ENCODE measurements at regions not wholly inside any gene's neighbourhood (a gene's known extent, or its start where the extent isn't known, plus 50 kb on each side); places are given as distances from the start of the nearest gene placed in this dataset.
"Not testable (repeated sequence)": the region's sequence is repeated elsewhere in the genome, so short reads cannot be mapped to it uniquely, and the experiment has no call there.

- DNase-seq: no peak
These were observed 195.4 kb upstream of the MAMLD1 start for GRCh38 chrX:150167482-150168324.

- DNase-seq: no peak
These were observed 181.0 kb upstream of the MAMLD1 start for GRCh38 chrX:150182161-150182560.

GRCh38 chrX:150184491-150184890 lies 178.6 kb upstream of the MAMLD1 start:
- DNase-seq: no peak

GRCh38 chrX:150185766-150186165 lies 177.4 kb upstream of the MAMLD1 start:
- no peak for DNase-seq

GRCh38 chrX:150192816-150193215 lies 170.3 kb upstream of the MAMLD1 start:
- no peak for DNase-seq

GRCh38 chrX:150196285-150196684 lies 166.8 kb upstream of the MAMLD1 start:
- DNase-seq: no peak

- no peak for DNase-seq
These were observed 165.7 kb upstream of the MAMLD1 start for GRCh38 chrX:150197388-150197787.

- DNase-seq: no peak
These were observed 164.3 kb upstream of the MAMLD1 start for GRCh38 chrX:150198776-150199175.

GRCh38 chrX:150199181-150199580 lies 163.9 kb upstream of the MAMLD1 start:
- DNase-seq: no peak

GRCh38 chrX:150199803-150200202 lies 163.3 kb upstream of the MAMLD1 start:
- no peak for DNase-seq

GRCh38 chrX:150200361-150200760 lies 162.8 kb upstream of the MAMLD1 start:
- no peak for DNase-seq

GRCh38 chrX:150200820-150201287 lies 162.3 kb upstream of the MAMLD1 start:
- peak; percentile 87 for DNase-seq

GRCh38 chrX:150201391-150201790 lies 161.7 kb upstream of the MAMLD1 start:
- DNase-seq: no peak

GRCh38 chrX:150201841-150202240 lies 161.3 kb upstream of the MAMLD1 start:
- no peak for DNase-seq

- no peak for DNase-seq
These were observed 160.4 kb upstream of the MAMLD1 start for GRCh38 chrX:150202641-150203247.

- no peak for DNase-seq
These were observed 159.9 kb upstream of the MAMLD1 start for GRCh38 chrX:150203248-150203645.

GRCh38 chrX:150205011-150205410 lies 158.1 kb upstream of the MAMLD1 start:
- DNase-seq: no peak

GRCh38 chrX:150207733-150208132 lies 155.4 kb upstream of the MAMLD1 start:
- DNase-seq: no peak

- no peak for DNase-seq
These were observed 151.1 kb upstream of the MAMLD1 start for GRCh38 chrX:150211988-150212387.

- no peak for DNase-seq
These were observed 150.2 kb upstream of the MAMLD1 start for GRCh38 chrX:150212672-150213480.

- DNase-seq: no peak
These were observed 149.6 kb upstream of the MAMLD1 start for GRCh38 chrX:150213481-150214030.

GRCh38 chrX:150216000-150216399 lies 147.1 kb upstream of the MAMLD1 start:
- not testable (repeated sequence) for DNase-seq

GRCh38 chrX:150216716-150217115 lies 146.4 kb upstream of the MAMLD1 start:
- no peak for DNase-seq
